ENCODE measurements at regions not wholly inside any gene's neighbourhood (a gene's known extent, or its start where the extent isn't known, plus 50 kb on each side); places are given as distances from the start of the nearest gene placed in this dataset.

DNA sequence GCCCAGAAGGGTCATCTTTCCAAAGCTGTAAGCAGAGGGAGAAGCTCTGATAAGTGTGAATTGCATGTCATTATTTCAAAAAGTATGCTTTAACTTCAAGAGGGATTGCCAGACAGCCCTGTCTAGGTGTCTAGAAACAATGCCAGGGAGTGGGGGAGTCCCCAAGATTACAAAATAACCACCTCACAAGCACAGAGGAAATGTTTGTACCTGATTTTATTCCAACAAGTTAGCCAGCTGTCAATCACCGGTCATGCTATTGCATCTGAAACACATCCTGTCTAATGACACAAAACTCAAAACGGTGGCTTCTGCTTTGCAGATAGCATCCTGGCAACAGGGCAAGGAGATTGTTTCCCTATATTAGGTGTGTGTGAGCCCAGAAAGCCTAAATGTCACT is 154.2 kb upstream of the WWC1 start:
- TF ChIP-seq, protein P1, sequence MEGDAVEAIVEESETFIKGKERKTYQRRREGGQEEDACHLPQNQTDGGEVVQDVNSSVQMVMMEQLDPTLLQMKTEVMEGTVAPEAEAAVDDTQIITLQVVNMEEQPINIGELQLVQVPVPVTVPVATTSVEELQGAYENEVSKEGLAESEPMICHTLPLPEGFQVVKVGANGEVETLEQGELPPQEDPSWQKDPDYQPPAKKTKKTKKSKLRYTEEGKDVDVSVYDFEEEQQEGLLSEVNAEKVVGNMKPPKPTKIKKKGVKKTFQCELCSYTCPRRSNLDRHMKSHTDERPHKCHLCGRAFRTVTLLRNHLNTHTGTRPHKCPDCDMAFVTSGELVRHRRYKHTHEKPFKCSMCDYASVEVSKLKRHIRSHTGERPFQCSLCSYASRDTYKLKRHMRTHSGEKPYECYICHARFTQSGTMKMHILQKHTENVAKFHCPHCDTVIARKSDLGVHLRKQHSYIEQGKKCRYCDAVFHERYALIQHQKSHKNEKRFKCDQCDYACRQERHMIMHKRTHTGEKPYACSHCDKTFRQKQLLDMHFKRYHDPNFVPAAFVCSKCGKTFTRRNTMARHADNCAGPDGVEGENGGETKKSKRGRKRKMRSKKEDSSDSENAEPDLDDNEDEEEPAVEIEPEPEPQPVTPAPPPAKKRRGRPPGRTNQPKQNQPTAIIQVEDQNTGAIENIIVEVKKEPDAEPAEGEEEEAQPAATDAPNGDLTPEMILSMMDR (IDR thresholded peaks at IDR 0.05; ENCODE audit: low read length): no peak
- TF ChIP-seq EZH2 (IDR thresholded peaks at IDR 0.05; ENCODE audit: borderline replicate concordance, low read length): no peak
